BJ (cell line): ENCODE measurements at regions not wholly inside any gene's neighbourhood (a gene's known extent, or its start where the extent isn't known, plus 50 kb on each side); places are given as distances from the start of the nearest gene placed in this dataset.
"Not testable (repeated sequence)": the region's sequence is repeated elsewhere in the genome, so short reads cannot be mapped to it uniquely, and the experiment has no call there.

Experiments
- CTCF ChIA-PET: fragments of 350-600 bp; formaldehyde crosslinking; extraction: SDS; loops from one replicate; lab custom pipeline; 2021; ENCODE audit warnings: antibody characterized with exemption, inconsistent platforms; lab: Yijun Ruan, JAX
- POLR2A ChIA-PET: fragments of 300-600 bp; sonication (Branson Sonifier 250); formaldehyde crosslinking; extraction: SDS; loops from one replicate; lab custom pipeline; 2021; ENCODE audit warnings: antibody characterized with exemption; lab: Charles Lee
- DNase-seq: peaks from one replicate; pipeline ENCODE4 v3.0.0-alpha.2; 2011; ENCODE audit warnings: low read depth
- H3K27me3 ChIP-seq: 2 replicates; pipeline ENCODE4 v1.6.0; 2011; ENCODE audit warnings: low read length; ENCODE audit not compliant: control insufficient read depth, insufficient read depth
- H3K36me3 ChIP-seq: 2 replicates; pipeline ENCODE4 v1.5.1; 2011; ENCODE audit warnings: low read length; ENCODE audit not compliant: control insufficient read depth, insufficient read depth
- H3K4me3 ChIP-seq: 2 replicates; pipeline ENCODE4 v1.5.1; 2011; ENCODE audit warnings: low read depth, mild to moderate bottlenecking, control low read depth, low read length

GRCh38 chr10:46645110-46645509, 66.2 kb downstream of the SYT15 start:
- H3K4me3 ChIP-seq, H3K36me3 ChIP-seq, DNase-seq, H3K27me3 ChIP-seq, POLR2A ChIA-PET, CTCF ChIA-PET: not testable (repeated sequence)

- H3K4me3 ChIP-seq, DNase-seq, H3K36me3 ChIP-seq, POLR2A ChIA-PET, CTCF ChIA-PET, H3K27me3 ChIP-seq: not testable (repeated sequence)
Measured at GRCh38 chr10:46646132-46646531, 67.2 kb downstream of the SYT15 start.

- H3K4me3 ChIP-seq, CTCF ChIA-PET, H3K36me3 ChIP-seq, H3K27me3 ChIP-seq, POLR2A ChIA-PET, DNase-seq: not testable (repeated sequence)
Measured at GRCh38 chr10:46650967-46651366, 72.0 kb downstream of the SYT15 start.

- POLR2A ChIA-PET, H3K27me3 ChIP-seq, DNase-seq, H3K36me3 ChIP-seq, H3K4me3 ChIP-seq, CTCF ChIA-PET: not testable (repeated sequence)
Measured at GRCh38 chr10:46657437-46657836, 78.5 kb downstream of the SYT15 start.

GRCh38 chr10:46660027-46660834, 81.3 kb downstream of the SYT15 start:
- CTCF ChIA-PET, POLR2A ChIA-PET: not testable (repeated sequence)

GRCh38 chr10:46660835-46661164, 81.9 kb downstream of the SYT15 start:
- DNase-seq, CTCF ChIA-PET, POLR2A ChIA-PET, H3K36me3 ChIP-seq, H3K4me3 ChIP-seq, H3K27me3 ChIP-seq: not testable (repeated sequence)

More at GRCh38 chr10:46660027-46660834, 81.3 kb downstream of the SYT15 start:
- not testable (repeated sequence) for DNase-seq, H3K36me3 ChIP-seq, H3K27me3 ChIP-seq, H3K4me3 ChIP-seq

- CTCF ChIA-PET, H3K36me3 ChIP-seq, DNase-seq, H3K4me3 ChIP-seq, POLR2A ChIA-PET, H3K27me3 ChIP-seq: not testable (repeated sequence)
Measured at GRCh38 chr10:46665536-46665935, 86.6 kb downstream of the SYT15 start.

GRCh38 chr10:46668357-46668997, 89.5 kb downstream of the SYT15 start:
- DNase-seq, H3K36me3 ChIP-seq, POLR2A ChIA-PET, H3K4me3 ChIP-seq, CTCF ChIA-PET, H3K27me3 ChIP-seq: not testable (repeated sequence)

- H3K36me3 ChIP-seq, CTCF ChIA-PET, POLR2A ChIA-PET, DNase-seq, H3K27me3 ChIP-seq, H3K4me3 ChIP-seq: not testable (repeated sequence)
Measured at GRCh38 chr10:46677836-46678435, 99.0 kb downstream of the SYT15 start.

- CTCF ChIA-PET, POLR2A ChIA-PET, DNase-seq, H3K27me3 ChIP-seq, H3K4me3 ChIP-seq, H3K36me3 ChIP-seq: not testable (repeated sequence)
Measured at GRCh38 chr10:46691397-46691796, 112.5 kb downstream of the SYT15 start.

- DNase-seq, H3K4me3 ChIP-seq, CTCF ChIA-PET, H3K36me3 ChIP-seq, H3K27me3 ChIP-seq, POLR2A ChIA-PET: not testable (repeated sequence)
Measured at GRCh38 chr10:46693218-46693617, 114.3 kb downstream of the SYT15 start.

- CTCF ChIA-PET, POLR2A ChIA-PET, H3K36me3 ChIP-seq, DNase-seq, H3K4me3 ChIP-seq, H3K27me3 ChIP-seq: not testable (repeated sequence)
Measured at GRCh38 chr10:46717264-46717663, 138.3 kb downstream of the SYT15 start.

- DNase-seq, CTCF ChIA-PET, POLR2A ChIA-PET, H3K4me3 ChIP-seq, H3K27me3 ChIP-seq, H3K36me3 ChIP-seq: not testable (repeated sequence)
Measured at GRCh38 chr10:46718014-46718413, 139.1 kb downstream of the SYT15 start.
